ENCODE measurements at regions not wholly inside any gene's neighbourhood (a gene's known extent, or its start where the extent isn't known, plus 50 kb on each side); places are given as distances from the start of the nearest gene placed in this dataset.
"Not testable (repeated sequence)": the region's sequence is repeated elsewhere in the genome, so short reads cannot be mapped to it uniquely, and the experiment has no call there.

DNA sequence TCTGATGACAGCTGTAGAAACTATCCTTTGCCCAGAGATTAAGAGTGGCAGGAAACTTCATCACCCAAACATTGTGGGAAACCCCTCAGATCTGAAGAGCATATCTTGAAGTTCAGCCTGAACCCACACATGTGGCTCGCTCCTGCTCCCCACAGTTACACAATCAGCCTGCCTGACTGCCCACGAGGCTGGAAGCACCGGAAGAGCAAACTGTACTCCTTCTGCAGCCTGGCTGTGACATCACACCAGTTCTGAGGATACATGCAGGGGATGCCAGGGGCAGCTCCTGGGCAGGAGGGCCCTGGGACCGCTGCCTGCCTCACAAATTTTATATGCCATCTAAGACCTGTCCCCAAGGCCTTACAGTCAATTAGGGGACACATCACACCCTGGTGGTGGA is 444.4 kb downstream of the BUD13 start:
- H3K27ac ChIP-seq: no peak overlapping the region
- no peaks in the 10 kb centered on the region for H3K27me3 ChIP-seq
- 76 to 85% (median 78%) methylated on average over 4 of the region's 4 CpGs; no CpG with 5 or more reads in 1 of the 4 donors for WGBS, 4 donors
- no peak for TF ChIP-seq POLR2A (IDR thresholded peaks at IDR 0.05)
- TF ChIP-seq, protein P1, sequence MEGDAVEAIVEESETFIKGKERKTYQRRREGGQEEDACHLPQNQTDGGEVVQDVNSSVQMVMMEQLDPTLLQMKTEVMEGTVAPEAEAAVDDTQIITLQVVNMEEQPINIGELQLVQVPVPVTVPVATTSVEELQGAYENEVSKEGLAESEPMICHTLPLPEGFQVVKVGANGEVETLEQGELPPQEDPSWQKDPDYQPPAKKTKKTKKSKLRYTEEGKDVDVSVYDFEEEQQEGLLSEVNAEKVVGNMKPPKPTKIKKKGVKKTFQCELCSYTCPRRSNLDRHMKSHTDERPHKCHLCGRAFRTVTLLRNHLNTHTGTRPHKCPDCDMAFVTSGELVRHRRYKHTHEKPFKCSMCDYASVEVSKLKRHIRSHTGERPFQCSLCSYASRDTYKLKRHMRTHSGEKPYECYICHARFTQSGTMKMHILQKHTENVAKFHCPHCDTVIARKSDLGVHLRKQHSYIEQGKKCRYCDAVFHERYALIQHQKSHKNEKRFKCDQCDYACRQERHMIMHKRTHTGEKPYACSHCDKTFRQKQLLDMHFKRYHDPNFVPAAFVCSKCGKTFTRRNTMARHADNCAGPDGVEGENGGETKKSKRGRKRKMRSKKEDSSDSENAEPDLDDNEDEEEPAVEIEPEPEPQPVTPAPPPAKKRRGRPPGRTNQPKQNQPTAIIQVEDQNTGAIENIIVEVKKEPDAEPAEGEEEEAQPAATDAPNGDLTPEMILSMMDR (IDR thresholded peaks at IDR 0.05): no peak
- no peak for DNase-seq
- H3K9me3 ChIP-seq (replicated peaks in 1 of 3): no peaks in the 10 kb centered on the region
- H3K4me3 ChIP-seq: no peak overlapping the region
- no peaks in the 10 kb centered on the region for H3K4me1 ChIP-seq (replicated peaks in 1 of 2)
- no peaks in the 10 kb centered on the region for H3K36me3 ChIP-seq (replicated peaks in 1 of 2)
- intact Hi-C loops (cut with DNase I): no loop called here

DNA sequence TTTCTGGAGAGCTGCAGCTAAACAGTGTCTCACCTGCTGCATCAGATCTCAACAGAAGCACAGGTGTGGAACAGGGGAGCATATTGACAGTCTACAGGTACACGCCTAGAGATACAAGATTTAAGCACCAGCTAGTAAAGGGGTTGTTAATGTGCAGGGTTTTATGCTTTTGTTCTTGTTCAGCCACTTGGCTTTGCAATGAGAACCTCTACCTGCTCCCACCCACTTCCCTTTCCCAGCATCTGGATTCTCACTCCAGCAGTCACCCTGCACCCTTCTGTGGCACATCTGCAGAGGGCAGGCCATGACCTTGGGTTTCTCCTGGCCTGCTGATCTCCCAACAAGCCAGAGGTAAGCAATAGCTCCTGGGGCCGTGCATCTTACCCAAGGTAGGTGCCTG is 446.6 kb downstream of the BUD13 start:
- Histone ChIP-seq H3K27me3 (no peaks in the 10 kb centered on the region), H3K4me1 (replicated peaks in 1 of 2) (no peaks in the 10 kb centered on the region), H3K27ac (no peak overlapping the region), H3K9me3 (replicated peaks in 1 of 3) (no peaks in the 10 kb centered on the region), H3K36me3 (replicated peaks in 1 of 2) (no peaks in the 10 kb centered on the region), H3K4me3 (no peak overlapping the region)
- TF ChIP-seq, protein P1 (IDR thresholded peaks at IDR 0.05): no peak
- TF ChIP-seq POLR2A (IDR thresholded peaks at IDR 0.05): no peak
- intact Hi-C loops (cut with DNase I): no loop called here
- DNase-seq: no peak
- 73 to 91% (median 77%) methylated on average over 2 of the region's 2 CpGs for WGBS, 4 donors

DNA sequence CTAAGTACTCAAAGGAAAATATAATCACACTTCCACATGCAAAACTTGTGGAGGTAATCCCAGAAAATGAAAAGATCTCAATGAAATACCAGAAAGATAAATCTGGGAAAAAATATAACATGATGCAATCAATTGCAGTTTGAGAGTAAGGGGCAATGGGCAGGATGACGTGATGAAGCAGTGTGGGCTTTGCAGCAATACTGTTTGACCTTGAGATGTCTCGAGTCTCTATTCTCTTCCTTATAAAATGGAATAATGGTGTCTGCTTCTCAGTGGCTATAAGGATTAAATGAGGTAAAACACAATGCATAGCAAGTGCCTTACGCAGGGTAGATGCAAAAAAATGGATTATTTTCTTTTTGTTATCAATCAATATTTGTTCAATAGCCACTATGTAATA is 447.5 kb downstream of the BUD13 start:
- no peak overlapping the region for H3K4me3 ChIP-seq
- H3K27ac ChIP-seq: no peak overlapping the region
- DNase-seq: no peak
- TF ChIP-seq, protein P1 (IDR thresholded peaks at IDR 0.05): no peak
- TF ChIP-seq POLR2A (IDR thresholded peaks at IDR 0.05): no peak
- no peaks in the 10 kb centered on the region for H3K4me1 ChIP-seq (replicated peaks in 1 of 2)
- 52 to 64% (median 59%) methylated on average over 3 of the region's 3 CpGs for whole genome bisulfite sequencing, 4 donors
- no peaks in the 10 kb centered on the region for H3K27me3 ChIP-seq
- no peaks in the 10 kb centered on the region for H3K9me3 ChIP-seq (replicated peaks in 1 of 3)
- intact Hi-C loops (cut with DNase I): no loop called here
- no peaks in the 10 kb centered on the region for H3K36me3 ChIP-seq (replicated peaks in 1 of 2)

DNA sequence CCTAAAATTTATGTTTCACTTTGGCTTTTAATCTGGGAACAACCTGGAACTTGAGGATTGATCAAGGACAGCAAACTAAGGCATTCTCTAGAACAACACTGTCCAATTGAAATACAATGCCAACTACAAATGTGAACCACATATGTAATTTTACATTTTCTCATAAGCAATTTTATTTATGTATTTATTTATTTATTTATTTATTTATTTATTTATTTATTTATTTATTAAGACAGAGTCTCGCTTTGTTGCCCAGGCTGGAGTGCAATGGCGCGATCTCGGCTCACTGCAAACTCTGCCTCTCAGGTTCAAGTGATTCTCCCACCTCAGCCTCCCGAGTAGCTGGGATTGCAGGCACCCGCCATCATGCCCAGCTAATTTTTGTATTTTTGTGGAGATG is 448.7 kb downstream of the BUD13 start:
- 92 to 98% (median 96%) methylated on average over 6 of the region's 6 CpGs for WGBS, 4 donors
- H3K4me3 ChIP-seq; intact Hi-C loops (cut with DNase I); H3K4me1 ChIP-seq (replicated peaks in 1 of 2); H3K27ac ChIP-seq; H3K9me3 ChIP-seq (replicated peaks in 1 of 3); H3K36me3 ChIP-seq (replicated peaks in 1 of 2); H3K27me3 ChIP-seq; DNase-seq: not testable (repeated sequence)

DNA sequence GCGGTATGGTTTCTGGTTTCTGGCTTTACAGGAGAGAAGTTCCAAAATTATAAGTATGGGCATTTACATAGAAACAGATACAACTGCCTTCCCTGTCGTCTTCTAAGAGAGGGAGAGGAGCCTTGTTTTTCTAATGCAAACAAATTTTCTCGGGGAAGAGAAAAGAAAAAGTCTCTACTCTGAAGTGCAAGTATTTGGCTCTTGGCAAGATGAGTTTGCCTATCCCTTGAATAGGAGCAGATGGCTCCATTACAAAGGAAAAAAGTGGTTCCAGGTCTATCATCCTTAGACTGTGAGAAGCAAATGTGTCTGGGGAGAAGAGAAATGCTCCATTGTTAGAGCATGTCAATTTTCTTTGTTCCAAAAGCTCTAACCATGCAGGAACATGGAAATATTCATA is 455.6 kb downstream of the BUD13 start:
- intact Hi-C loops (cut with DNase I): no loop called here
- no peaks in the 10 kb centered on the region for H3K36me3 ChIP-seq (replicated peaks in 1 of 2)
- no peaks in the 10 kb centered on the region for H3K27me3 ChIP-seq
- DNase-seq: no peak
- no peak for TF ChIP-seq POLR2A (IDR thresholded peaks at IDR 0.05)
- TF ChIP-seq, protein P1 (IDR thresholded peaks at IDR 0.05): no peak
- no peak overlapping the region for H3K27ac ChIP-seq
- no peaks in the 10 kb centered on the region for H3K9me3 ChIP-seq (replicated peaks in 1 of 3)
- WGBS, 4 donors: 67 to 78% (median 73%) methylated on average over 3 of the region's 3 CpGs
- H3K4me1 ChIP-seq (replicated peaks in 1 of 2): peaks cover 7 to 18% of the 10 kb centered on the region in 2 donors
- no peak overlapping the region for H3K4me3 ChIP-seq
